ENCODE measurements at regions not wholly inside any gene's neighbourhood (a gene's known extent, or its start where the extent isn't known, plus 50 kb on each side); places are given as distances from the start of the nearest gene placed in this dataset.

GRCh38 chr13:33723365-33723764, 94.6 kb upstream of the RFC3 start:
- peak overlapping the region; percentile 60 to 67 for H3K27ac ChIP-seq
- TF ChIP-seq, protein P1, sequence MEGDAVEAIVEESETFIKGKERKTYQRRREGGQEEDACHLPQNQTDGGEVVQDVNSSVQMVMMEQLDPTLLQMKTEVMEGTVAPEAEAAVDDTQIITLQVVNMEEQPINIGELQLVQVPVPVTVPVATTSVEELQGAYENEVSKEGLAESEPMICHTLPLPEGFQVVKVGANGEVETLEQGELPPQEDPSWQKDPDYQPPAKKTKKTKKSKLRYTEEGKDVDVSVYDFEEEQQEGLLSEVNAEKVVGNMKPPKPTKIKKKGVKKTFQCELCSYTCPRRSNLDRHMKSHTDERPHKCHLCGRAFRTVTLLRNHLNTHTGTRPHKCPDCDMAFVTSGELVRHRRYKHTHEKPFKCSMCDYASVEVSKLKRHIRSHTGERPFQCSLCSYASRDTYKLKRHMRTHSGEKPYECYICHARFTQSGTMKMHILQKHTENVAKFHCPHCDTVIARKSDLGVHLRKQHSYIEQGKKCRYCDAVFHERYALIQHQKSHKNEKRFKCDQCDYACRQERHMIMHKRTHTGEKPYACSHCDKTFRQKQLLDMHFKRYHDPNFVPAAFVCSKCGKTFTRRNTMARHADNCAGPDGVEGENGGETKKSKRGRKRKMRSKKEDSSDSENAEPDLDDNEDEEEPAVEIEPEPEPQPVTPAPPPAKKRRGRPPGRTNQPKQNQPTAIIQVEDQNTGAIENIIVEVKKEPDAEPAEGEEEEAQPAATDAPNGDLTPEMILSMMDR (IDR thresholded peaks at IDR 0.05) = no peak
- H3K4me3 ChIP-seq = no peak overlapping the region
- no peak for DNase-seq (ENCODE audit: low spot score)

GRCh38 chr13:33723772-33724435, 94.0 kb upstream of the RFC3 start:
- TF ChIP-seq, protein P1 (IDR thresholded peaks at IDR 0.05) = peak; percentile 70
- DNase-seq (ENCODE audit: low spot score) = peak; percentile 78
- H3K27ac ChIP-seq = peak overlapping the region in 1 of 2 donors; percentile 60

DNA sequence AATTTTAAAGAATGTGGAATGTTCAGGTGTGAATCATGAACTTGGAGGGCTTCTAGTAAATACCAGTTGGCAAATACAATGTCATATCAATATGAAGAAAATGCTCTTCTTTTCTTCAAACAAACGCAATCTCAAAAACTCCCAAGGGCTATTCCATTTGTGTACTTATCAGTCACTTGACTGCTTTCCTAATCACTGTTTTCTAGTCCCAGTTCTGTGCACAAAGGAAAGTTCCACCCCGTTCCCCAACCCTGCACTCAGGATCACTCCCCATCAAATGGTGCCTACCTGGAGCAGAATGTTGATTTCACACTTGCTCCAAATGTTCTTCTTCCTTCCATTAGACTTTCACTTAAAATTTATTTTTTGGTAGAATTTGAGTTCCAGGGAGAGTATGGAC, 92.6 kb upstream of the RFC3 start:
- H3K27ac ChIP-seq = no peak overlapping the region
- TF ChIP-seq, protein P1 (IDR thresholded peaks at IDR 0.05) = no peak
- no peak for DNase-seq (ENCODE audit: low spot score)
- no peak overlapping the region for H3K4me3 ChIP-seq

More at GRCh38 chr13:33723772-33724435, 94.0 kb upstream of the RFC3 start:
- no peak overlapping the region for H3K4me3 ChIP-seq

GRCh38 chr13:33727297-33728083, 90.5 kb upstream of the RFC3 start:
- TF ChIP-seq, protein P1 (IDR thresholded peaks at IDR 0.05) = no peak
- DNase-seq (ENCODE audit: low spot score) = no peak
- peak overlapping the region in 1 of 2 donors; percentile 69 for H3K27ac ChIP-seq
- no peak overlapping the region for H3K4me3 ChIP-seq

DNA sequence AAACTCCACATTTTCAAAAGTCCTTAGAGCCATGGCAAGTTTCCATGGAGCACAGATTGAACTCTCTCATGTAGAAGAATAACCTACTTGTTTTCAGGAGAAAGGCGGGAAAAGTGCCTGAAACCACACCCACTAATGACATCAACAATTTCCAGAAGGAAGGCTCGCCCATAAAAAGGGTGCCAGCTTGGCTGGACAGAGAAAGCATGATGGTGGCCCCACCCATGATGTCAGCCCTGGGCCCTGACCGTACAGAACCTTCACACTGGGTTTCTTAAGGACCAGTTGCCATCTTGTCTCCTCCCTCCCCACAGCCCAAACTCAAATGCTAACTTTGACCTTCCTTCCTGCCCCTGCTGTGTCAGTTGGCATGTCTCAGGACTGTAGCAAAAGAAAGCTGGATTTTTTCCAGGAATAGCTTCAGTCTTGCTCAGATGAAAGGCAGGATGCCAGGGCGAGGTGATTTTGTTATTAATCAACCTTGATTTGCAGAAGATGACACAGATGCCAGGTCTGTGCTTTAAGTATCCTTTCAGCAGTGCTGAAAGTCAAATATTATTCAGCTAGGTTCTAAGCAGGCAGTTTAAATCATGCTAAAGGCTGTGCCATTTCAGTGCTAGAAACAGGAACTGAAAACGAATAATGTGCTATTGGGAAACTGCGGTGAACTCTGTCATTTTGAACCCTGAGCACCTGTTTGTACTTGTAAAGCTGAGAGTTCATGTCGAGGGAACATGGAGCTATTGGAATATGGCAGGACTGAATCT, 89.5 kb upstream of the RFC3 start:
- H3K4me3 ChIP-seq = no peak overlapping the region
- DNase-seq (ENCODE audit: low spot score) = no peak
- H3K27ac ChIP-seq = peak overlapping the region in 1 of 2 donors; percentile 69
- TF ChIP-seq, protein P1 (IDR thresholded peaks at IDR 0.05) = no peak

- DNase-seq (ENCODE audit: low spot score) = no peak
- H3K4me3 ChIP-seq = no peak overlapping the region
- TF ChIP-seq, protein P1 (IDR thresholded peaks at IDR 0.05) = no peak
- peak overlapping the region in 1 of 2 donors; percentile 41 for H3K27ac ChIP-seq
These were observed 87.8 kb upstream of the RFC3 start for GRCh38 chr13:33730147-33730546.

Data from coronary artery (tissue), 2 donors.